Osteoblast (primary cell): ENCODE measurements at regions not wholly inside any gene's neighbourhood (a gene's known extent, or its start where the extent isn't known, plus 50 kb on each side); places are given as distances from the start of the nearest gene placed in this dataset.

Experiments used
- DNase-seq: peaks from one replicate; pipeline ENCODE4 v3.0.0; 2011; ENCODE audit warnings: low spot score, mixed read lengths; ENCODE audit not compliant: insufficient read length; ENCODE audit errors: missing footprints
- H2AFZ ChIP-seq: 2 replicates; pipeline ENCODE4 v1.6.0; 2011; ENCODE audit warnings: mild to moderate bottlenecking, low read length
- H3K27ac ChIP-seq: 2 replicates; pipeline ENCODE4 v1.5.1; 2011; ENCODE audit warnings: mild to moderate bottlenecking, low read depth, low read length, moderate library complexity
- H3K27me3 ChIP-seq: 2 replicates; pipeline ENCODE4 v1.6.0; 2012; ENCODE audit warnings: mild to moderate bottlenecking, control low read depth, inconsistent platforms, low read length, moderate library complexity; ENCODE audit not compliant: insufficient read depth
- H3K36me3 ChIP-seq: 2 replicates; pipeline ENCODE4 v1.5.1; 2011; ENCODE audit warnings: mild to moderate bottlenecking, low read length, control low read depth, moderate library complexity; ENCODE audit not compliant: insufficient read depth
- H3K4me1 ChIP-seq: 2 replicates; pipeline ENCODE4 v1.5.1; 2011; ENCODE audit warnings: mild to moderate bottlenecking, low read length, control low read depth, moderate library complexity; ENCODE audit not compliant: insufficient read depth
- H3K4me2 ChIP-seq: 2 replicates; pipeline ENCODE4 v1.6.0; 2011; ENCODE audit warnings: mild to moderate bottlenecking, low read length; ENCODE audit not compliant: insufficient read depth
- H3K4me3 ChIP-seq: fragments of 200-600 bp; sonication (generic); 3 replicates; pipeline ENCODE4 v1.5.1; 2012; ENCODE audit warnings: mild to moderate bottlenecking, low read length, inconsistent platforms; ENCODE audit not compliant: insufficient read depth
- H3K79me2 ChIP-seq: 2 replicates; pipeline ENCODE4 v1.6.0; 2012; ENCODE audit warnings: mild to moderate bottlenecking, low read length, control low read depth, inconsistent platforms; ENCODE audit not compliant: insufficient read depth
- H3K9me3 ChIP-seq: 2 replicates; pipeline ENCODE4 v1.5.1; 2011; ENCODE audit warnings: low read depth, low read length, control low read depth
- H4K20me1 ChIP-seq: 2 replicates; pipeline ENCODE4 v1.6.0; 2012; ENCODE audit warnings: mild to moderate bottlenecking, low read length, control low read depth; ENCODE audit not compliant: insufficient read depth
- CTCF ChIP-seq: IDR thresholded peaks from 2 replicates; pipeline ENCODE4 v1.5.1; 2011; ENCODE audit warnings: mild to moderate bottlenecking, low read depth, low read length, moderate library complexity; ENCODE audit errors: extremely low read depth

- no peak overlapping the region for H2AFZ ChIP-seq
These were observed 63.3 kb upstream of the NANOS1 start for GRCh38 chr10:118966076-118966849.

GRCh38 chr10:118966850-118967125, 62.7 kb upstream of the NANOS1 start:
- Histone ChIP-seq H3K36me3 (no peaks in the 10 kb centered on the region), H3K4me2 (no peak overlapping the region), H3K27me3 (no peaks in the 10 kb centered on the region), H2AFZ (no peak overlapping the region), H3K4me1 (no peaks in the 10 kb centered on the region), H3K4me3 (no peak overlapping the region), H4K20me1 (no peaks in the 10 kb centered on the region), H3K27ac (no peak overlapping the region), H3K9me3 (no peaks in the 10 kb centered on the region), H3K79me2 (no peaks in the 10 kb centered on the region)
- no peak for TF ChIP-seq CTCF
- no peak for DNase-seq

More at GRCh38 chr10:118966076-118966849, 63.3 kb upstream of the NANOS1 start:
- Histone ChIP-seq H3K4me3 (no peak overlapping the region), H3K4me2 (no peak overlapping the region), H3K27ac (no peak overlapping the region), H3K36me3 (no peaks in the 10 kb centered on the region), H4K20me1 (no peaks in the 10 kb centered on the region), H3K4me1 (no peaks in the 10 kb centered on the region), H3K9me3 (no peaks in the 10 kb centered on the region), H3K79me2 (no peaks in the 10 kb centered on the region), H3K27me3 (no peaks in the 10 kb centered on the region)
- no peak for TF ChIP-seq CTCF
- DNase-seq, result no peak

- Histone ChIP-seq H3K4me1 (no peaks in the 10 kb centered on the region), H3K27me3 (no peaks in the 10 kb centered on the region), H3K27ac (no peak overlapping the region), H3K4me2 (no peak overlapping the region), H3K4me3 (no peak overlapping the region), H3K36me3 (no peaks in the 10 kb centered on the region), H3K79me2 (no peaks in the 10 kb centered on the region), H3K9me3 (no peaks in the 10 kb centered on the region), H4K20me1 (no peaks in the 10 kb centered on the region), H2AFZ (no peak overlapping the region)
- TF ChIP-seq CTCF, result no peak
- DNase-seq, result no peak
These were observed 62.4 kb upstream of the NANOS1 start for GRCh38 chr10:118967160-118967559.

- H4K20me1 ChIP-seq, result no peaks in the 10 kb centered on the region
- no peaks in the 10 kb centered on the region for H3K27me3 ChIP-seq
- no peak overlapping the region for H3K4me3 ChIP-seq
- H3K4me2 ChIP-seq, result no peak overlapping the region
- no peak overlapping the region for H2AFZ ChIP-seq
- no peaks in the 10 kb centered on the region for H3K36me3 ChIP-seq
- no peaks in the 10 kb centered on the region for H3K4me1 ChIP-seq
- H3K79me2 ChIP-seq, result no peaks in the 10 kb centered on the region
- no peak for TF ChIP-seq CTCF
- DNase-seq, result no peak
- no peak overlapping the region for H3K27ac ChIP-seq
- H3K9me3 ChIP-seq, result no peaks in the 10 kb centered on the region
These were observed 61.5 kb upstream of the NANOS1 start for GRCh38 chr10:118968060-118968459.
